Mesenchymal stem cell (in vitro differentiated cells and primary cell): ENCODE measurements at regions not wholly inside any gene's neighbourhood (a gene's known extent, or its start where the extent isn't known, plus 50 kb on each side); places are given as distances from the start of the nearest gene placed in this dataset.

ENCODE experiments used
- DNase-seq: peaks from one replicate; pipeline ENCODE4 v3.0.0-alpha.2; 2013
- H2AFZ ChIP-seq: one replicate; pipeline ENCODE4 v1.6.1; 2013; ENCODE audit warnings: low read depth, mild to moderate bottlenecking, control low read depth, inconsistent platforms, low read length, moderate library complexity
- H2AK5ac ChIP-seq: 2 replicates; pipeline ENCODE4 v1.6.1; 2013; ENCODE audit warnings: low read length, moderate library complexity, mild to moderate bottlenecking, inconsistent platforms; ENCODE audit not compliant: severe bottlenecking
- H2BK120ac ChIP-seq: one replicate; pipeline ENCODE4 v1.6.1; 2013; ENCODE audit warnings: low read depth, mild to moderate bottlenecking, inconsistent platforms, low read length, moderate library complexity
- H2BK12ac ChIP-seq, 2 experiments: one replicate each; pipeline ENCODE4 v1.6.1; 2013; ENCODE audit warnings: inconsistent platforms in 2 of 2, low read length in 2 of 2, mild to moderate bottlenecking in 2 of 2, moderate library complexity in 2 of 2, control low read depth in 1 of 2
- H2BK15ac ChIP-seq: one replicate; pipeline ENCODE4 v1.6.1; 2013; ENCODE audit warnings: mild to moderate bottlenecking, low read depth, inconsistent platforms; ENCODE audit not compliant: poor library complexity, severe bottlenecking
- H2BK5ac ChIP-seq: 2 replicates; pipeline ENCODE4 v1.6.1; 2013; ENCODE audit warnings: low read depth, mild to moderate bottlenecking, low read length, control low read depth, inconsistent platforms; ENCODE audit not compliant: poor library complexity, severe bottlenecking
- H3K14ac ChIP-seq, 2 experiments: one replicate each; pipeline ENCODE4 v1.6.1; 2013; ENCODE audit warnings: inconsistent platforms in 2 of 2, low read length in 2 of 2, control low read depth in 1 of 2, mild to moderate bottlenecking in 1 of 2, moderate library complexity in 1 of 2
- H3K18ac ChIP-seq, 2 experiments: one replicate each; pipeline ENCODE4 v1.6.1; 2013; ENCODE audit warnings: inconsistent platforms in 2 of 2, low read length in 2 of 2, control low read depth in 1 of 2, low read depth in 1 of 2, mild to moderate bottlenecking in 1 of 2
- H3K23ac ChIP-seq, 2 experiments: one replicate each; pipeline ENCODE4 v1.6.1; 2013; ENCODE audit warnings: inconsistent platforms in 2 of 2, low read length in 2 of 2, mild to moderate bottlenecking in 2 of 2, moderate library complexity in 2 of 2, control low read depth in 1 of 2
- H3K27ac ChIP-seq: 2 replicates; pipeline ENCODE4 v1.5.1; 2013; ENCODE audit warnings: mild to moderate bottlenecking, moderate library complexity, low read length, control low read depth, inconsistent platforms; ENCODE audit not compliant: poor library complexity, severe bottlenecking
- H3K27me3 ChIP-seq, 2 experiments: 2 replicates each; pipeline versions ENCODE4 v1.6.1 to v1.7.0; 2013; ENCODE audit warnings: low read length in 2 of 2, mild to moderate bottlenecking in 2 of 2, moderate library complexity in 2 of 2, control low read depth in 1 of 2, inconsistent platforms in 1 of 2; ENCODE audit not compliant: control insufficient read depth in 1 of 2, insufficient read depth in 1 of 2
- H3K36me3 ChIP-seq, 2 experiments: 2 replicates each; pipeline versions ENCODE4 v1.6.1 to v1.7.0; 2013; ENCODE audit warnings: low read length in 2 of 2, control low read depth in 1 of 2, inconsistent platforms in 1 of 2, low read depth in 1 of 2, mild to moderate bottlenecking in 1 of 2; ENCODE audit not compliant: insufficient read depth in 2 of 2, control insufficient read depth in 1 of 2
- H3K4ac ChIP-seq, 2 experiments: one replicate each; pipeline ENCODE4 v1.6.1; 2013; ENCODE audit warnings: inconsistent platforms in 2 of 2, low read length in 2 of 2, mild to moderate bottlenecking in 2 of 2, moderate library complexity in 2 of 2, control low read depth in 1 of 2, low read depth in 1 of 2
- H3K4me1 ChIP-seq: 2 replicates; pipeline ENCODE4 v1.6.1; 2013; ENCODE audit warnings: low read depth, low read length, control low read depth; ENCODE audit not compliant: control insufficient read depth, insufficient read depth
- H3K4me2 ChIP-seq: 2 replicates; pipeline ENCODE4 v1.6.1; 2013; ENCODE audit warnings: low read length, mild to moderate bottlenecking, inconsistent platforms; ENCODE audit not compliant: poor library complexity, severe bottlenecking
- H3K4me3 ChIP-seq, 2 experiments: 2 replicates each; pipeline versions ENCODE4 v1.5.1 to v1.7.0; 2013; ENCODE audit warnings: low read length in 2 of 2, mild to moderate bottlenecking in 2 of 2, control low read depth in 1 of 2, low read depth in 1 of 2; ENCODE audit not compliant: insufficient read depth in 1 of 2
- H3K79me1 ChIP-seq: replicated peaks from 2 replicates; pipeline ENCODE4 v1.6.1; 2013; ENCODE audit warnings: mild to moderate bottlenecking, control low read depth, low read length, inconsistent platforms; ENCODE audit not compliant: poor library complexity, severe bottlenecking
- H3K9ac ChIP-seq: 2 replicates; pipeline ENCODE4 v1.7.0; 2013; ENCODE audit warnings: mild to moderate bottlenecking, low read length, moderate library complexity
- H3K9me3 ChIP-seq: 2 replicates; pipeline ENCODE4 v1.7.0; 2013; ENCODE audit warnings: mild to moderate bottlenecking, low read length; ENCODE audit not compliant: control insufficient read depth
- H4K8ac ChIP-seq: one replicate; pipeline ENCODE4 v1.6.1; 2013; ENCODE audit warnings: inconsistent platforms, mild to moderate bottlenecking, low read length, moderate library complexity
- H4K91ac ChIP-seq: one replicate; pipeline ENCODE4 v1.6.1; 2013; ENCODE audit warnings: mild to moderate bottlenecking, low read length, inconsistent platforms
- WGBS: methylation state at CpG from one replicate; pipeline ENCODE4 v1.1.7; 2013; ENCODE audit warnings: mixed read lengths; 5-methylcytosine and 5-hydroxymethylcytosine counted together

GRCh38 chr12:75917715-75918114 lies 113.9 kb downstream of the PHLDA1 start:
- Histone ChIP-seq H3K4me2 (no peak overlapping the region), H3K79me1 (no peaks in the 10 kb centered on the region), H2BK120ac (no peak overlapping the region), H3K27ac (no peak overlapping the region), H3K23ac (no peak overlapping the region), H4K8ac (no peak overlapping the region), H4K91ac (no peak overlapping the region), H3K9ac (no peak overlapping the region), H3K36me3 (no peaks in the 10 kb centered on the region), H2BK15ac (no peak overlapping the region), H3K27me3 (no peaks in the 10 kb centered on the region), H3K4ac (no peak overlapping the region), H2BK12ac (no peak overlapping the region), H3K9me3 (no peaks in the 10 kb centered on the region), H2AFZ (no peak overlapping the region), H2BK5ac (no peak overlapping the region), H2AK5ac (no peak overlapping the region), H3K14ac (no peak overlapping the region), H3K18ac (no peak overlapping the region), H3K4me3 (no peak overlapping the region), H3K4me1 (no peaks in the 10 kb centered on the region)
- DNase-seq, result no peak
- 93% methylated on average over 2 of the region's 2 CpGs for WGBS

GRCh38 chr12:75917083-75917482 lies 114.5 kb downstream of the PHLDA1 start:
- Histone ChIP-seq H3K4me1 (no peaks in the 10 kb centered on the region), H3K27me3 (no peaks in the 10 kb centered on the region), H3K27ac (no peak overlapping the region), H4K91ac (no peak overlapping the region), H2AFZ (no peak overlapping the region), H2BK5ac (no peak overlapping the region), H3K23ac (no peak overlapping the region), H4K8ac (no peak overlapping the region), H3K4me2 (no peak overlapping the region), H3K36me3 (no peaks in the 10 kb centered on the region), H2BK12ac (no peak overlapping the region), H3K79me1 (no peaks in the 10 kb centered on the region), H2BK15ac (no peak overlapping the region), H3K9ac (no peak overlapping the region), H2AK5ac (no peak overlapping the region), H3K18ac (no peak overlapping the region), H3K14ac (no peak overlapping the region), H2BK120ac (no peak overlapping the region), H3K9me3 (no peaks in the 10 kb centered on the region), H3K4ac (no peak overlapping the region), H3K4me3 (no peak overlapping the region)
- DNase-seq, result no peak

- Histone ChIP-seq H2BK5ac (no peak overlapping the region), H3K4me2 (no peak overlapping the region), H3K27ac (no peak overlapping the region), H3K9me3 (no peaks in the 10 kb centered on the region), H3K9ac (no peak overlapping the region), H3K36me3 (no peaks in the 10 kb centered on the region), H2BK120ac (no peak overlapping the region), H3K4me3 (no peak overlapping the region), H2BK12ac (no peak overlapping the region), H3K4ac (no peak overlapping the region), H3K14ac (no peak overlapping the region), H3K18ac (peak overlapping the region in 1 of 2 experiments; percentile 26), H4K91ac (peak overlapping the region; percentile 61), H2AFZ (no peak overlapping the region), H4K8ac (no peak overlapping the region), H2BK15ac (no peak overlapping the region), H3K23ac (no peak overlapping the region), H3K4me1 (peaks cover 2% of the 10 kb centered on the region), H3K79me1 (no peaks in the 10 kb centered on the region), H2AK5ac (no peak overlapping the region), H3K27me3 (no peaks in the 10 kb centered on the region)
- DNase-seq, result no peak
- WGBS, result 87% methylated on average over 5 of the region's 5 CpGs
Observed at GRCh38 chr12:75913502-75914351, 117.8 kb downstream of the PHLDA1 start.

GRCh38 chr12:75909714-75910656 lies 121.6 kb downstream of the PHLDA1 start:
- Histone ChIP-seq H3K9ac (peak overlapping the region; percentile 30), H3K36me3 (no peaks in the 10 kb centered on the region), H3K18ac (no peak overlapping the region), H2BK15ac (no peak overlapping the region), H3K27me3 (no peaks in the 10 kb centered on the region), H3K4me1 (peaks cover 2% of the 10 kb centered on the region), H3K23ac (no peak overlapping the region), H2AFZ (peak overlapping the region; percentile 32), H2BK120ac (no peak overlapping the region), H2BK12ac (peak overlapping the region; percentile 31 to 38), H3K4me3 (no peak overlapping the region), H3K4ac (no peak overlapping the region), H2BK5ac (no peak overlapping the region), H3K14ac (no peak overlapping the region), H3K27ac (no peak overlapping the region), H4K91ac (no peak overlapping the region), H2AK5ac (peak overlapping the region; percentile 55), H3K79me1 (no peaks in the 10 kb centered on the region), H3K4me2 (no peak overlapping the region), H3K9me3 (no peaks in the 10 kb centered on the region), H4K8ac (no peak overlapping the region)
- DNase-seq, result no peak
- 91% methylated on average over 7 of the region's 7 CpGs for WGBS
